ENCODE measurements at regions not wholly inside any gene's neighbourhood (a gene's known extent, or its start where the extent isn't known, plus 50 kb on each side); places are given as distances from the start of the nearest gene placed in this dataset.

- ChIA-PET POLR2A (no interaction called here), CTCF (interaction anchor here (1.3 kb wide), 1 partner anchor 10 kb away, joined by 3 read pairs; no protein-coding TSS in a partner anchor)
- no peak for TF ChIP-seq CTCF (IDR thresholded peaks at IDR 0.05; ENCODE audit: insufficient read depth, low read depth, low read length)
- H3K4me3 ChIP-seq (ENCODE audit: low read depth, low read length): no peak overlapping the region
- no peaks in the 10 kb centered on the region for H3K27me3 ChIP-seq (ENCODE audit: control insufficient read depth, insufficient read depth, low read length)
- DNase-seq (ENCODE audit: low read depth): no peak
- H3K36me3 ChIP-seq (ENCODE audit: control insufficient read depth, insufficient read depth, low read length): no peaks in the 10 kb centered on the region
These were observed 1088.2 kb downstream of the BRD1 start for GRCh38 chr22:48739348-48740085.

GRCh38 chr22:48738204-48738980 lies 1089.3 kb downstream of the BRD1 start:
- POLR2A ChIA-PET: no interaction called here
- Histone ChIP-seq H3K27me3 (ENCODE audit: control insufficient read depth, insufficient read depth, low read length) (no peaks in the 10 kb centered on the region), H3K4me3 (ENCODE audit: low read depth, low read length) (no peak overlapping the region), H3K36me3 (ENCODE audit: control insufficient read depth, insufficient read depth, low read length) (no peaks in the 10 kb centered on the region)
- no peak for DNase-seq (ENCODE audit: low read depth)
- TF ChIP-seq CTCF (IDR thresholded peaks at IDR 0.05; ENCODE audit: insufficient read depth, low read depth, low read length): no peak
- CTCF ChIA-PET: interaction anchor here (1.3 kb wide), 1 partner anchor 9 kb away, joined by 3 read pairs; no protein-coding TSS in a partner anchor

- H3K27me3 ChIP-seq (ENCODE audit: control insufficient read depth, insufficient read depth, low read length): no peaks in the 10 kb centered on the region
- CTCF ChIA-PET: no interaction called here
- POLR2A ChIA-PET: no interaction called here
- DNase-seq (ENCODE audit: low read depth): no peak
- no peak for TF ChIP-seq CTCF (IDR thresholded peaks at IDR 0.05; ENCODE audit: insufficient read depth, low read depth, low read length)
- H3K4me3 ChIP-seq (ENCODE audit: low read depth, low read length): no peak overlapping the region
- no peaks in the 10 kb centered on the region for H3K36me3 ChIP-seq (ENCODE audit: control insufficient read depth, insufficient read depth, low read length)
These were observed 1090.0 kb downstream of the BRD1 start for GRCh38 chr22:48737461-48738203.

- ChIA-PET POLR2A (no interaction called here), CTCF (no interaction called here)
- Histone ChIP-seq H3K27me3 (ENCODE audit: control insufficient read depth, insufficient read depth, low read length) (no peaks in the 10 kb centered on the region), H3K4me3 (ENCODE audit: low read depth, low read length) (no peak overlapping the region), H3K36me3 (ENCODE audit: control insufficient read depth, insufficient read depth, low read length) (no peaks in the 10 kb centered on the region)
- DNase-seq (ENCODE audit: low read depth): no peak
- no peak for TF ChIP-seq CTCF (IDR thresholded peaks at IDR 0.05; ENCODE audit: insufficient read depth, low read depth, low read length)
These were observed 1090.8 kb downstream of the BRD1 start for GRCh38 chr22:48736593-48737460.

Measured in BJ (cell line).